ENCODE measurements at regions not wholly inside any gene's neighbourhood (a gene's known extent, or its start where the extent isn't known, plus 50 kb on each side); places are given as distances from the start of the nearest gene placed in this dataset.

- TF ChIP-seq POLR2A (IDR thresholded peaks at IDR 0.05) (no peak), CTCF (IDR thresholded peaks at IDR 0.05 in 4 of 5, conservative IDR thresholded peaks at IDR 0.05 in 1 of 5) (no peak)
These were observed 71.6 kb downstream of the PLCE1 start for GRCh38 chr10:94065362-94065761.
